SJSA1 (cell line): ENCODE measurements at regions not wholly inside any gene's neighbourhood (a gene's known extent, or its start where the extent isn't known, plus 50 kb on each side); places are given as distances from the start of the nearest gene placed in this dataset.

Experiments used
- DNase-seq, 2 experiments: peaks; one replicate each; pipeline ENCODE4 v3.0.0-alpha.2; 2015 to 2020; ENCODE audit warnings: low spot score in 2 of 2, low read depth in 1 of 2
- H3K27ac ChIP-seq: fragments of 250-450 bp; sonication (Bioruptor Pico); 2 replicates; pipeline ENCODE4 v1.5.1; 2020; ENCODE audit warnings: mild to moderate bottlenecking, moderate library complexity
- H3K27me3 ChIP-seq: fragments of 250-450 bp; sonication (Bioruptor Pico); replicated peaks from 2 replicates; pipeline ENCODE4 v1.5.1; 2020; ENCODE audit warnings: mild to moderate bottlenecking, moderate library complexity
- H3K36me3 ChIP-seq: fragments of 250-450 bp; sonication (Bioruptor Pico); 2 replicates; pipeline ENCODE4 v1.5.1; 2020; ENCODE audit warnings: mild to moderate bottlenecking
- H3K4me1 ChIP-seq: fragments of 250-450 bp; sonication (Bioruptor Pico); replicated peaks from 2 replicates; pipeline ENCODE4 v1.6.1; 2021; ENCODE audit warnings: mild to moderate bottlenecking
- H3K4me3 ChIP-seq: fragments of 250-450 bp; sonication (Bioruptor Pico); 2 replicates; pipeline ENCODE4 v1.5.1; 2020; ENCODE audit warnings: mild to moderate bottlenecking
- H3K9me3 ChIP-seq: fragments of 250-450 bp; sonication (Bioruptor Pico); replicated peaks from 2 replicates; pipeline ENCODE4 v1.5.1; 2020; ENCODE audit warnings: mild to moderate bottlenecking

GRCh38 chr4:171461191-171461590 is 352.0 kb upstream of the GALNTL6 start:
- Histone ChIP-seq H3K4me1 (no peaks in the 10 kb centered on the region), H3K4me3 (no peak overlapping the region), H3K36me3 (no peaks in the 10 kb centered on the region), H3K27me3 (no peaks in the 10 kb centered on the region), H3K9me3 (no peaks in the 10 kb centered on the region), H3K27ac (no peak overlapping the region)
- DNase-seq, result no peak

- no peaks in the 10 kb centered on the region for H3K36me3 ChIP-seq
- H3K9me3 ChIP-seq, result no peaks in the 10 kb centered on the region
- no peak overlapping the region for H3K4me3 ChIP-seq
- no peak for DNase-seq
- no peak overlapping the region for H3K27ac ChIP-seq
- H3K27me3 ChIP-seq, result no peaks in the 10 kb centered on the region
- no peaks in the 10 kb centered on the region for H3K4me1 ChIP-seq
These were observed 364.2 kb upstream of the GALNTL6 start for GRCh38 chr4:171448919-171449481.

- Histone ChIP-seq H3K4me3 (no peak overlapping the region), H3K27ac (no peak overlapping the region), H3K36me3 (no peaks in the 10 kb centered on the region), H3K4me1 (no peaks in the 10 kb centered on the region), H3K9me3 (no peaks in the 10 kb centered on the region), H3K27me3 (no peaks in the 10 kb centered on the region)
- no peak for DNase-seq
These were observed 364.8 kb upstream of the GALNTL6 start for GRCh38 chr4:171448358-171448757.

- Histone ChIP-seq H3K4me3 (no peak overlapping the region), H3K36me3 (no peaks in the 10 kb centered on the region), H3K4me1 (no peaks in the 10 kb centered on the region), H3K27me3 (no peaks in the 10 kb centered on the region), H3K9me3 (no peaks in the 10 kb centered on the region), H3K27ac (no peak overlapping the region)
- no peak for DNase-seq
These were observed 371.8 kb upstream of the GALNTL6 start for GRCh38 chr4:171441300-171441941.

- Histone ChIP-seq H3K27ac (no peak overlapping the region), H3K4me1 (no peaks in the 10 kb centered on the region), H3K9me3 (no peaks in the 10 kb centered on the region), H3K4me3 (no peak overlapping the region), H3K27me3 (no peaks in the 10 kb centered on the region), H3K36me3 (no peaks in the 10 kb centered on the region)
- DNase-seq, result no peak
These were observed 379.5 kb upstream of the GALNTL6 start for GRCh38 chr4:171433674-171434073.

- no peaks in the 10 kb centered on the region for H3K4me1 ChIP-seq
- no peak for DNase-seq
- H3K36me3 ChIP-seq, result no peaks in the 10 kb centered on the region
- H3K27me3 ChIP-seq, result no peaks in the 10 kb centered on the region
- H3K27ac ChIP-seq, result no peak overlapping the region
- no peaks in the 10 kb centered on the region for H3K9me3 ChIP-seq
- no peak overlapping the region for H3K4me3 ChIP-seq
These were observed 380.7 kb upstream of the GALNTL6 start for GRCh38 chr4:171432536-171432935.

- H3K36me3 ChIP-seq, result no peaks in the 10 kb centered on the region
These were observed 382.7 kb upstream of the GALNTL6 start for GRCh38 chr4:171430495-171430894.

GRCh38 chr4:171397175-171397574 is 416.0 kb upstream of the GALNTL6 start:
- H3K4me3 ChIP-seq, result no peak overlapping the region
- H3K27me3 ChIP-seq, result no peaks in the 10 kb centered on the region
- H3K27ac ChIP-seq, result no peak overlapping the region
- no peaks in the 10 kb centered on the region for H3K4me1 ChIP-seq
- H3K9me3 ChIP-seq, result no peaks in the 10 kb centered on the region
- DNase-seq, result no peak
- no peaks in the 10 kb centered on the region for H3K36me3 ChIP-seq

More at GRCh38 chr4:171430495-171430894, 382.7 kb upstream of the GALNTL6 start:
- H3K4me3 ChIP-seq, result no peak overlapping the region
- DNase-seq, result no peak
- H3K4me1 ChIP-seq, result no peaks in the 10 kb centered on the region
- H3K9me3 ChIP-seq, result no peaks in the 10 kb centered on the region
- H3K27ac ChIP-seq, result no peak overlapping the region
- H3K27me3 ChIP-seq, result no peaks in the 10 kb centered on the region

GRCh38 chr4:171390626-171391025 is 422.6 kb upstream of the GALNTL6 start:
- no peaks in the 10 kb centered on the region for H3K36me3 ChIP-seq
- no peak overlapping the region for H3K27ac ChIP-seq
- no peaks in the 10 kb centered on the region for H3K27me3 ChIP-seq
- H3K4me1 ChIP-seq, result no peaks in the 10 kb centered on the region
- no peak for DNase-seq
- H3K4me3 ChIP-seq, result no peak overlapping the region
- H3K9me3 ChIP-seq, result no peaks in the 10 kb centered on the region

- Histone ChIP-seq H3K36me3 (no peaks in the 10 kb centered on the region), H3K4me1 (no peaks in the 10 kb centered on the region), H3K4me3 (no peak overlapping the region), H3K9me3 (0 out of 2 replicates have a peak, but pooled peaks cover 2% of the 10 kb centered on the region), H3K27me3 (no peaks in the 10 kb centered on the region), H3K27ac (no peak overlapping the region)
- no peak for DNase-seq
These were observed 434.9 kb upstream of the GALNTL6 start for GRCh38 chr4:171378323-171378722.

- no peaks in the 10 kb centered on the region for H3K27me3 ChIP-seq
- no peaks in the 10 kb centered on the region for H3K36me3 ChIP-seq
- H3K4me1 ChIP-seq, result no peaks in the 10 kb centered on the region
- H3K4me3 ChIP-seq, result no peak overlapping the region
- no peak overlapping the region for H3K27ac ChIP-seq
- DNase-seq, result no peak
- H3K9me3 ChIP-seq, result no peaks in the 10 kb centered on the region
These were observed 436.5 kb upstream of the GALNTL6 start for GRCh38 chr4:171376724-171377123.

GRCh38 chr4:171353535-171353934 is 459.7 kb upstream of the GALNTL6 start:
- Histone ChIP-seq H3K27ac (no peak overlapping the region), H3K27me3 (no peaks in the 10 kb centered on the region)

GRCh38 chr4:171348090-171348489 is 465.1 kb upstream of the GALNTL6 start:
- DNase-seq, result no peak
- no peak overlapping the region for H3K4me3 ChIP-seq
- H3K36me3 ChIP-seq, result no peaks in the 10 kb centered on the region
- no peak overlapping the region for H3K27ac ChIP-seq
- H3K27me3 ChIP-seq, result no peaks in the 10 kb centered on the region
- no peaks in the 10 kb centered on the region for H3K9me3 ChIP-seq
- no peaks in the 10 kb centered on the region for H3K4me1 ChIP-seq

More at GRCh38 chr4:171353535-171353934, 459.7 kb upstream of the GALNTL6 start:
- Histone ChIP-seq H3K36me3 (no peaks in the 10 kb centered on the region), H3K9me3 (no peaks in the 10 kb centered on the region), H3K4me3 (no peak overlapping the region), H3K4me1 (no peaks in the 10 kb centered on the region)
- no peak for DNase-seq

- DNase-seq, result no peak
- Histone ChIP-seq H3K27me3 (no peaks in the 10 kb centered on the region), H3K4me3 (no peak overlapping the region), H3K27ac (no peak overlapping the region), H3K4me1 (no peaks in the 10 kb centered on the region), H3K9me3 (no peaks in the 10 kb centered on the region), H3K36me3 (no peaks in the 10 kb centered on the region)
These were observed 470.6 kb upstream of the GALNTL6 start for GRCh38 chr4:171342646-171343045.

- no peak for DNase-seq
- no peak overlapping the region for H3K4me3 ChIP-seq
- no peaks in the 10 kb centered on the region for H3K36me3 ChIP-seq
- no peak overlapping the region for H3K27ac ChIP-seq
- H3K27me3 ChIP-seq, result no peaks in the 10 kb centered on the region
- no peaks in the 10 kb centered on the region for H3K4me1 ChIP-seq
- H3K9me3 ChIP-seq, result no peaks in the 10 kb centered on the region
These were observed 472.9 kb upstream of the GALNTL6 start for GRCh38 chr4:171340258-171340657.
